GM18511 (cell line): ENCODE measurements at regions not wholly inside any gene's neighbourhood (a gene's known extent, or its start where the extent isn't known, plus 50 kb on each side); places are given as distances from the start of the nearest gene placed in this dataset.
"Not testable (repeated sequence)": the region's sequence is repeated elsewhere in the genome, so short reads cannot be mapped to it uniquely, and the experiment has no call there.

Experiments
- ATAC-seq: cut with Tn5 transposase; IDR thresholded peaks from one replicate; pipeline ENCODE4 v1.9.1; 2021; ENCODE audit warnings: mild to moderate bottlenecking, moderate library complexity; ENCODE audit not compliant: unreplicated experiment

DNA sequence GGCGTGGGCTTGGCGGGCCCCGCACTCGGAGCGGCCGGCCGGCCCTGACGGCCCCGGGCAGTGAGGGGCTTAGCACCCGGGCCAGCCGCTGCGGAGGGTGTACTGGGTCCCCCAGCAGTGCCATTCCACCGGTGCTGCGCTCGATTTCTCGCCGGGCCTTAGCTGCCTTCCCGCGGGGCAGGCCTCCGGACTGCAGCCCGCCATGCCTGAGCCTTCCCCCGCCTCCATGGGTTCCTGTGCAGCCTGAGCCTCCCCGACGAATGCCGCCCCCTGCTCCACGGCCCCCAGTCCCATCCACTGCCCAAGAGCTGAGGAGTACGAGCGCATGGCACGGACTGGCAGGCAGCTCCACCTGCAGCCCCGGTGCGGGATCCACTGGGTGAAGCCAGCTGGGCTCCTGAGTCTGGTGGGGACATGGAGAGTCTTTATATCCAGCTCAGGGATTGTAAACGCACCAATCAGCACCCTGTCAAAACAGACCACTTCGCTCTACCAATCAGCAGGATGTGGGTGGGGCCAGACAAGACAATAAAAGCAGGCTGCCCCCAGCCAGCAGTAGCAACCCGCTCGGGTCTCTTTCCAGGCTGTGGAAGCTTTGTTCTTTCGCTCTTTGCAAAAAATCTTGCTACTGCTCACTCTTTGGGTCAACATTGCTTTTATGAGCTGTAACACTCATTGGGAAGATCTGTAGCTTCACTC, 501.2 kb upstream of the DPH6 start:
- ATAC-seq, result not testable (repeated sequence)

DNA sequence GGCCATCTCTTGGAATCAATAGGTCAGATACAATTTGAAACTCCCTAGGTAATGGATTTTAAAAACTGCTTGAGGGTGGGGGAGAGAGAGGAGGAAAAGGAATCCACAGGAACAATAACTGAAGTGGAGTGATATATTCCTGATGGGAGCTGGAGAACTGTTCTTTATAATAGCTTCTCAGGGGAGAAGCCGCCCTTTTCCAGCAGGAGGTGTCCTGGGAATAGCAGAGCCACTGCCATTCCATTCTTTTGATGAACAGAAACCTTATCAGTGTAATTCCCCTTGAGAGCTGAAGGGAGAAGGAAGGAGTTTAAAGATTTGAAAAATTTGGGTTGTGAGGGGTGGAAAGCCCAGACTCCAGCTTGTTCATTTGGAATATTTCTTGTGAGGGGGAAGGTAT, 504.9 kb upstream of the DPH6 start:
- no peak for ATAC-seq

DNA sequence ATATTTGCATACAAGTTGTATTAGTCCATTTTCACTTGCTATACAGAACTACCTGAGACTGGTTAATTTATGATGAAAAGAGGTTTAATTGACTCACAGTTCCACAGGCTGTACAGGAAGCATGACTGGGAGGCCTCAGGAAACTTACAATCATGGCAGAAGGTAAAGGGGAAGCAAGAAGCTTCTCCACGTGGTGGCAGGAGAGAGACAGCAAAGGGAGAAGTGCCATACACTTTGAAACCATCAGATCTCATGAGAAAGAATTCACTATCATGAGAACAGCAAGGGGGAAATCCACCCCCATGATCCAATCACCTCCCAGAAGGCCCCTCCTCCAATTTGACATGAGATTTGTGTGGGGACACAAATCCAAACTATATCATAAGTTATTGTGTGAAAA, 506.7 kb upstream of the DPH6 start:
- ATAC-seq, result not testable (repeated sequence)

DNA sequence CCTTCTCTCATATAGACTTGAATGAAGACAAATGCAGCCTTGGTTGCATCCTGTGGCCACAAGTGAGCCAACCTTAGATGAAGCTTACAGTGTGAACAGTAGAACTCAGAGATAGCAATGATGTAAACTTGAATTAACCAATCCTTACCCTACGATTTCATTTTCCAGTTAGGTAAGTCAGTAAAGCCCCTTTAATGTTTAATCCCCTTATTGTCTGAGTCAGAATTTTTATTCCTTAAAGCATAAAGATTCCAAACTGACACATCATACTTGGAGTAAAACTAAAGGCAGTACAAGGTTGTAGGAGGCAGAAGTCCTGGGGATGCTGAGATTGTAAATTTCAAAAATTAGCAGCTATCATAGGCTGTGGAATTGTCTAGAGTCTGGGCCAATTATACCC, 507.8 kb upstream of the DPH6 start:
- no peak for ATAC-seq

DNA sequence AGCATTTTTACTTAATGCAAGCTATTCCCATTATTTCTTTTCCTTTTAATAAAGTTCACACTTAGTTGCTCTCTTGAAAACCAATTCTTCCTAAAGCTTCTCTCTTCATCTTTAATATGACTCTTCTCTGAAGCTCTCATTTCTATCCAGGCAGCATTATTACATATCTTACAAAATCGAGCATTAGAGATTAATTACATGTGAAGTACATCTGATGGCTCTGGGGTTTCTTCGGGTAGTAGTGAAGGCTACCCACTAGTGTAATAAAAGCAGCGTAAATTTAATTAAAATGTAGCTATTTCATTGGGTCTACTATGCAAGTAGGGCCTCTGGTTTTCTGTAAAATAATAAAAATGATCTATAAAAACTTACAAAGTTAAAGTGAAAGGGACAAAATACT, 513.6 kb upstream of the DPH6 start:
- ATAC-seq, result no peak

DNA sequence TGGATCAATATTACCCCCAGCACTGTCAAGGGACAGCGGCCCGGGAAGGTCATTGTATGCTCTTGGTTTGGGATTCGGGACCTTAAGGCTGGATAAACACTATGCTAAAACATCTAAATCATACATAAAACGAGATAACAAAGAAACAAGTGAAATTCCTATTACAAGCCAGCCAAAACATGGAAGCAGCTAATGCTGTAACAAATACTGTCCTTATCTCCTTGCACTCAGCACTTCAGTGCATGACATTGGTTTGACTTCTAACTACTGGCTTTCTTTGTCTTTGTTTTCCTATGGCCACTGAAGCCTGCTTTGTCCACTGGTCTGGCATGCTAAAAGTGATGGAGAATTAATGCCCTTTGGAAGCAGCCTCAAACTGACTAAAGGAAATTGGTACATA, 516.4 kb upstream of the DPH6 start:
- no peak for ATAC-seq

DNA sequence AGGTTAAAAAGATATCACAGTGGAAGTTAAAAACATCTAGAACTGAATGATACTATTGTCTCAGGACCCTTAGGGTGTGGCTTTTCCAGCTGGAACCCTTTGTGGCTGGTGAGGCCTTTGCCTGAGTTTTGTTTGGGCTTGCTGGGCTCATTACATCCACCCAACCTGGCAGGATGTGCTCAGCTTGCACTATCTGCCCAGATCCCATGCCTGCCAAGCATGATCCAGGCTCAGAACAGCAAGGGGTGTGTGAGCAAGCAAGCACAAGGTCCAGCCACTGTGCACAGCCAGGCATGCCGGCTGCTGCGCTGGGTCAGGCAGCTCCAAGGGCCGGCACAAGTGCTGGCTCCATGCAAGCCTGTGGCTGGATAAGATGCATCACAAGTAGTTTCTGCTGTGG, 512.7 kb upstream of the CDIN1 start:
- no peak for ATAC-seq

DNA sequence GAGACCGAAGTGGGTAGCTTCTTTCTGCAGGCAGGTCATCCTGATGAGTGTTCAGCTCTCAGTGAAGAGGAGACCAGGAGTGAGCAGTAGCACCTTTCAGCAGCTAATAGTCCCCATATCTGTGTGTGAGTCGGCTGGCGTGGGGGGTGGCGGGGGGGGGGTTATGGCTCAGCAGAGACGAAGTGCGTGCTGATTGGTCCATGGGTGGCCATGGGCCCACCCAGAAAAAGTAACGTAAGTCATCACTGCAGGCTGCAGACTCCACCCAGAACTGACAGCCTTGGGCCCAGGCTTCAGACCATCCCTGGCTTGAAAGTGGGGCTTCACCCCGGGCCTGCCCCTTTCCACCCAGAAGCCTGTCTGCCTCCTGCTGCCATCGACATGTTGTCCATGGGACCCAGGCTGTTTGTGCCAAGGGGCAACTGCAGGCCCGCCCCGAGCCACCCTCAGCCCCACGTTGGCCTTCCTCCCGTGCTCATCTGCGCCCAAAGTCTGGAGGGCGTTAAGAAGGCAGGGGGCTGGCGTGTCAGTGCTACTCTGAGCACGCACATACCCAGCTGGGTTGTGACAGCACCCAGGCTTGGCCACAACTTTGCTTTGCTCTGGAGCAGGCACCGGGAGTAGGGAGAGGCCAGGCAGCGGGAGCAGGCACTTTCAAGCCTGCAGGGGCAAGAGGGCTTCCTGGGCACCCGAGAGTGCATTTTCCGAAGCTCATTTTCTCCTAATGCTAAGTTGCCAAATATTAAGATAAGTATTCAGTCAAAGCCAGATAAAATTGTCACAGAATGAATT, 511.7 kb upstream of the CDIN1 start:
- ATAC-seq, result no peak

DNA sequence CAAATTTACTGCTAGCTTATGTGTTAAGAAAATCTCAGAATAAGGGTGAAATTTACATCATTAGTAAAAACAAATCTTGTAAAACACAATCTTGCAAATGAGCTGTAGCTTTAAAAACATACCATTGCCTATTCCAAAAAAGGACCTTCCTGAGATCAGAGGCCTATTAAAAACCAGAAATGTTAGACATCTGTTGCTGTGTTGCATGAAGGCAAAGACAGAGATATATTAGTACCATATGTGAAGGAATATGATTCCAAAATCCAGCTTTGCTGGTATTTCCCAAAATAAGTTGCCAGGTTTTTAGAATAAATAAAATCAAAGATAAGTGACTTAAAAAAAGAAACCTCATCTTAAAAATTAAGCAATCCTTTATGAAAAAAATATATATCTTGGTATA, 504.1 kb upstream of the CDIN1 start:
- no peak for ATAC-seq

DNA sequence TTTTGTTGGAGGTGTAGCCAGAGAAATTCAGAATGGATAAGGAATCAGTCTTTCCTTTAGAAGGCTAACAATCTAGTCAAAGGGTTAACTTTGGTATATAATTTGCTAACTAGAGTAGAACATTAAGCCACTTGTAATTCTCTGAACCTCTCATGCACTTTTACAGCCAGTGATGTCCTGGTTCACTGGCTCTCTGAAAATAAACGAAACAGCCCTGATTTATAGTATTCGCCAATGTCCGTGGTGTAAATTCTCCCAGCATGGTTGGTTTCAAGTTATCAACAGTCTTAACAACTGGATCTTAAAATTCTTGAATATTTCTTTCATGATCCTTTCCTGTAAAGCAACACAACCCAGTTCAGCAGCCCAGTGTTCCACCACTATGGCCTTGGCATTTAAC, 500.4 kb upstream of the CDIN1 start:
- no peak for ATAC-seq

DNA sequence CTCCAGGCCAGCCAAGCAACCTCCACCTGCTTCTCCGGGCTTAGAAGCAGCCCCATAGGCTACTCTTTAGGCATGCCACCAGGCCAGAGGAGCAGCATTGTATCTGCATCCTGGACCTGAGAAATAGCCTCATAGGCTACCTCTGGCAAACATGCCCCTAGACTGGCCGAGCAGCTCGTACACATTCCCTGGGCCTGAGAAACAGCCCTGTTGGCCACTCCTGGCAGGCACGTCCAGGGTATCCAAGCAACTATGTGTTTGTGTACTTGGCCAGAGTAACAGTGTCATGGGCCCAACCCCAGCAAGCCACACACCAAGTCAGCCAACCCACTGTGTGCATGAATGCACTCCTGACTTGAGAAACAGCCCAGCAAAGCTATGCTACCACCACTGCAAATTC, 498.7 kb upstream of the CDIN1 start:
- ATAC-seq, result no peak

DNA sequence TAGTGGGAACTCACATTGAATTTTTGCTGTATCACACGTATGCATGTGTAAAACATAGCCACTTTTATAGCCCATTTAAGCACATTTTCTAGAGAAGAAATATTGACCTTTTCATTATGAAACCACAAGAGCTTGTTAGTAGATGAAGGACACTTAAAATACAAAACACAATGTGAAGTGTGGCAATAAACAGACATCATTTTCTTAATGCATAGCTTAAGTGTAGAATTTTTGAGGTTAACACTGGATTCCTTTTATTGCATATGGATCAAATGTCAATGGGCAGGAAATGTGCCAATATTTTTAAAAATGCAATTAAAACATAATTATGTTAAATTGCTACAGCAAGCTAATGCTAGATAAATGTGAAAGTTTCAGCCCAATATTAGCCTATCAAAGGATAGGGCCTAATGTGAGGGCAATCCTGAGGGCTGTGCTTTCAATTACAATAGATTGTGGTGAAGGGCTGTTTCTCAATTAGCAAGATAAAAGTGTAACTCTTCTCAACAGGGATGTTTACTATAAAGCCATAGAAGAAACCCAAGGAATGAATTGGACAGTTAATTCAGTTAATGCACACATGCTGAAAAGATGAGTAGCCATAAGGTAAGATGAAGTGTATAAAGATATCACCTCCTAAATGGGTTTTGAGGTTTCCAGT, 489.0 kb upstream of the CDIN1 start:
- no peak for ATAC-seq

DNA sequence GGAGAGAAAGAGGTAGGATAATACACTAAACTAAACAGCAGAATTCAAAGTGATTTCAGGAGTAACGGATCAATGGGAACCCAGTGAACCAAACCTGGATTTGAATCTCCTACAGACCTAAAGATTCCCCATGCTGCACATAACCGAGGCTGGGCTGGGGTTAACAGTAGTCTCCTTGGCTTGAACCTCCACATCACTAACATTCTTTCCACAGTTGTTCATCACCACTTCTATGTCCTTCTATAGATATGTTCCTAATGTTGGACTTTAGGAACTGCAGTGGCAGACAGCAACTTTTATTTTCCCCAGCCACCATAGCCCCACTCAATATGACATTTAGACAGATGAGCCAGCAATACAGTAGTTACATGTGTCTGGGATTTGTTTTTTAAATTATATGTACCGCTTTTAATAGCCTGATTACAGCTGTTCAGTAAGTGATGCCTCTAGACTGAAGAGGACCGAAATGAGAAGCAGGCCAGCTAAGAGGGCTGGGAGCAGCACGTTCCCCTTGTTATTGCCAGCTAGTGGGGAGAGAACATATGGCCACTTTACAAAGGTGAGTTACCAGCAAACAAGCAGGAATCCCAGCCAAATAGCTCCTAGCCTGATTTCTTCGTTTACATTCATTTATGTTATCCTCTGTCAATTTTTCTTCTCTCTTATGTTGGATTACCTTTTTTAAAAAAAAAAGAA, 472.6 kb upstream of the CDIN1 start:
- ATAC-seq, result no peak

DNA sequence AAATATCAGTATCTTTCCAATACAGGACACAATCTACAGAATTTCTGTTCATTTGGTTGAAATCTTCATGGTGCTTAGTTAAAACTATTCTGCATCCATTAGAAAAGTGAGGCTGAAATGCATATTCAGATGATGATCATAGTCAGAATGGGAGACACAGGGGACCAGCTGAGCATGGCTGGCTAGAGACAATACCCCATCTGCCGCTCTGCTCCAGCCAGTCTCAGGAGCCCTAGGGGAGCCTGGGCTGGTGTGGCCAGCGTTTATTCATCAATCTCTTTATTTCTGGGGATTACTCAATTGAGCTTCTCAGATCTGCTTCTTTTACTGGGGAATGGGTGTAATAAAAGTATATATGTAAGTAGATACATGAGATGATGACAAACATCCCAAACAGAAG, 470.9 kb upstream of the CDIN1 start:
- ATAC-seq, result no peak

DNA sequence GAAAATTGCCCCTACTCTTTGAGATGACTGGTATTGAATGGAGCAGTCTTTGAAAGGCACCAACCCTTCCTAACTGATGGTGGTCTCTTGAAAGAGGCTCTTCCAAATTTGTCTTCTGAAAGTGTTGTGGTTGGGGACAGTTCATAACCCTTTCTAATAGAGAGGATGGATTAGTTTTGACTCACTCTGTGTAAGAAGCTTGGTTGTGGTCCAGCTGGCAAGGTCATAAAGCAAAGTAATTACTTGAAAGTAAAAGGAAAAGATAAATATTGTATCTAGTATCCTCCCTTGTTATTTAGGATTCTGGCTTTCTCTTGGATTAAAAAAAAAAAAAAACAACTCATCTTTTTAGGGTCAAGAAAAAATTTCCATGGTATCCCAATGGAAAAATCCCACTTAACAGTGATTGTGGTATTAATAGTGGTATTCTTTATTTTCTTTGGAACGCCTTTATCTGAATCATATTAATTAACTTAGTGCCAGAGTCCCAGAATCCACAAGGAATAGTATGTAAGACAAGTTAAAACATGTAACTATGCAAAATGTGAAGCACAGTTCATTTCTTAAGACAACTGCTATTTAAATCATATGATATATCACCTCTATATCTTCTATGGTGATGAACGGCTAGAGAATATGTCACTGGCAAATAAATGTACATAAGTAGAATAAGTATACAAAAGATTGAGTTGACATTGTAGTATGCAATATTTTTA, 469.3 kb upstream of the CDIN1 start:
- no peak for ATAC-seq

DNA sequence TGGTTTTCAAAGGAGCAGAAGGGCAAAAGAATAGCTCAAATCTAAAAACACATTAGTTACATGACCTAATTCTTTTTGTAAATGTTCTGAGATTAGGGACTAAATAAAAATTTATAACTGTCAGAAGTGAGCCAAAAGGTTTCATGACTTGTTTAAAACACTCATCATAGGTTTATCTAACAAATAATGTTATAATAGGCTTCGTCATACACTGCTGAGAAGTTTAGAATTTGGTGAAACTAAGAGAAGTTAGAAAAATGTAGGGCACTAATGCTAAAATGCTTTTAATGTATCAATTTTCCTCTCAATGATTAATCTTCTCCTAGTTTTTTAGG, 468.8 kb upstream of the CDIN1 start:
- ATAC-seq, result no peak

DNA sequence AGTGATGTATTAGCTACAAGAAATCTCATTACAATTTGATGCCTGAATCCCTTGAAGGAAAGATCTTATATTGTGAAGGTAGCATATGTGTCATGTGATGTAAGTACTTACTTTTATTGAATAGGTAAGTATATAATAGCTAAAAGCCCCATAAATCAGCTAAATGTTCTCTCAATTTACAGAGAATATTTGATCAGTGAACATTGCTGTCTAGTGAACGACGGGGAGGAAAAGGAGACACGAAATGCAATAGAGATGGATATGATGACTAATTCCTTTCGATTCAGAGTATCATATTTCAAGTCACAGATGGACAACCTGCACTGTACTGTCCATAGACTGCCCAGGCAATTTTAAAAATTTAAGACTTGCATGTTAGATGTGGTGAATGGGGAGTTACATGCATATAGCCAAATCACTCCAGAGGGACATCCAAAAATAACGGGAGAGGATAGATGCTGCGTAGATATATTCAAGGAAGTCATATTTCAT, 462.1 kb upstream of the CDIN1 start:
- no peak for ATAC-seq

DNA sequence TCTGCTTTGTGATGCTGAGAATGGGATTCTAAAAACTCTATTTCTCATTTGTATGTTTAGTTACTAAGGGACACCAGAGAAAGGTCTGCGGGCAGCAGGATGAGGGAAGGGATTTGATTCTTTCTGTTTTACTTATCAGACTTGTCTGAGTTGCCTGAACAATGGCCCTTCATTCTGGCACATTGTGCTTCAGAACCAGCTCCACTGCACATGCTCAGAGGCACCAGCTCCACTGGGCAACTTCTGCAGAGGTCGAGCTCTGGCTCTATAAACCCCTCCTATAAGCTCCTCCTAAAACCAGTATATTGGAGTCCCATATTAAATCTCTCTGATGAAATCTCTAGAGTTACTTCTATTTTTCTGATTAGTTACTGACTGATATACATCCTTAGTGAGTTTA, 453.2 kb upstream of the CDIN1 start:
- no peak for ATAC-seq

DNA sequence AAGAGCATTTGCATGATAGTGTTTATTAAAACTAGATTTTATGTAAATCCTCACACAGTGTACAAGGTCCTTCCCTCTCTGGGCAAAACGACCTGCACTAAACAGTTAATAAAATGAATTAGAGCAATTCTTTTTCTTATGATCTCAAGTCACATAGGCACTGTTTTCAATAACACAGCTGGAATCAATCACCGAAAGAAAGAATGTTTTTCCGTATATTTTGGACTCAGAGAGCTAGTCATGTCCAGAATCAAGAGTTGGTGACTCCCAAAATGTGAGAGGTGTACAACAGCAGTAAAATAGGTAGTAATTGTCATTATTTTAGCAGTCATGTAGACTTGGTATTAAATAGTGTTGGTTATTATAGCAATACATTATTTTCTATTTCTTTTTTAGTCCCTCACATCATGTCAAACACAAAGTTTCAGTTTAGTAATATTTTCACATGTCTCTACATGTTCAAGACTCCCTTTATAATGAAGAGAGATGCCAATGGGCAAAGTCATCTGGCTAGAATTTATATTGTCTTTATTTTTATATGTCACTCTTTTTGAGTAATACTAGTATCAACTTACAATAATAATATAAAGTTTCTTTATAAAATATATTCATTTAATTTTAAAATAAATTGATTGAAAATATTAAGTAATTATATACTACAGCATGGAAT, 448.6 kb upstream of the CDIN1 start:
- no peak for ATAC-seq

DNA sequence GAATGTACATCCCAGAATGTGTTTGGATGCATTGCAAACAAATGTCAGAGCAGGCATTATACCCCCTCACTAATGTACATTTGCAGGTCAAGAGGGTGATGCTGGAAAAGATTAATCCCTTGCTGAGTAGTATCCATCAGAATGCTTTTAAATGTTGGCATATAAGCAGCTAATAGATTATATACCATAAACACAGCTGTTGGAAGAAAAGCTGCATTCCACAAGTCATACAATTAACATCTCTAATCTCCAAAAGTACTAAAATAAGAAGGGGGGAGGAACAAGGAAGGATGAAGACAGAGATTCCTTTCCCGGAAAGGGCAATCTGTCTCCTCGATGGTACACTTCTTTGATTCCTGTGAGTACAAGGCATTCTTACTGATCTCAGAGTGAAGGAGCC, 445.7 kb upstream of the CDIN1 start:
- ATAC-seq, result no peak
